SK-N-SH treated with all-trans-retinoic acid at 6 μM for 48 hours (cell line): ENCODE measurements at regions not wholly inside any gene's neighbourhood (a gene's known extent, or its start where the extent isn't known, plus 50 kb on each side); places are given as distances from the start of the nearest gene placed in this dataset.

ENCODE experiments used
- ARNTL ChIP-seq: fragments of 450-650 bp; formaldehyde crosslinking; IDR thresholded peaks from 2 replicates; pipeline ENCODE4 v1.5.0; 2020; ENCODE audit warnings: low read depth, mild to moderate bottlenecking, moderate library complexity, borderline replicate concordance
- CREB5 ChIP-seq: fragments of 250-450 bp; sonication (Bioruptor Pico); IDR thresholded peaks from 2 replicates; pipeline ENCODE4 v1.5.1; 2020; ENCODE audit warnings: low read depth, mild to moderate bottlenecking, moderate library complexity
- CSDC2 ChIP-seq: fragments of 250-450 bp; sonication (Bioruptor Pico); IDR thresholded peaks from 2 replicates; pipeline ENCODE4 v1.5.0; 2020; ENCODE audit warnings: mild to moderate bottlenecking, moderate library complexity
- ESRRG ChIP-seq: fragments of 250-450 bp; sonication (Bioruptor Pico); IDR thresholded peaks from 2 replicates; pipeline ENCODE4 v1.6.1; 2021; ENCODE audit warnings: mild to moderate bottlenecking
- PATZ1 ChIP-seq: fragments of 250-450 bp; sonication (Bioruptor Pico); IDR thresholded peaks from 2 replicates; pipeline ENCODE4 v1.8.0; 2020; ENCODE audit warnings: mild to moderate bottlenecking, moderate library complexity, borderline replicate concordance
- PPARA ChIP-seq: fragments of 250-450 bp; sonication (Bioruptor Pico); IDR thresholded peaks from 2 replicates; pipeline ENCODE4 v1.5.0; 2020; ENCODE audit warnings: mild to moderate bottlenecking, borderline replicate concordance
- RARB ChIP-seq: fragments of 250-450 bp; sonication (Bioruptor Pico); IDR thresholded peaks from 2 replicates; pipeline ENCODE4 v1.8.0; 2021; ENCODE audit warnings: mild to moderate bottlenecking, moderate library complexity
- SNAI2 ChIP-seq: fragments of 250-450 bp; sonication (Bioruptor Pico); IDR thresholded peaks from 2 replicates; pipeline ENCODE4 v1.5.0; 2020; ENCODE audit warnings: mild to moderate bottlenecking, moderate library complexity
- ZC3H10 ChIP-seq: fragments of 250-450 bp; sonication (Bioruptor Pico); IDR thresholded peaks from 2 replicates; pipeline ENCODE4 v1.5.1; 2021; ENCODE audit warnings: mild to moderate bottlenecking, moderate library complexity
- ZFP3 ChIP-seq: fragments of 250-450 bp; sonication (Bioruptor Pico); IDR thresholded peaks from 2 replicates; pipeline ENCODE4 v1.5.0; 2020; ENCODE audit warnings: mild to moderate bottlenecking, moderate library complexity
- ZFP30 ChIP-seq: fragments of 450-650 bp; formaldehyde crosslinking; IDR thresholded peaks from 2 replicates; pipeline ENCODE4 v1.5.0; 2022; ENCODE audit warnings: mild to moderate bottlenecking, moderate library complexity
- ZNF8 ChIP-seq: fragments of 450-650 bp; formaldehyde crosslinking; IDR thresholded peaks from 2 replicates; pipeline ENCODE4 v1.5.0; 2020; ENCODE audit warnings: mild to moderate bottlenecking, moderate library complexity
- TF ChIP-seq, protein P1 (sequence below): fragments of 250-450 bp; sonication (Bioruptor Pico); IDR thresholded peaks from 2 replicates; pipeline ENCODE4 v1.5.0; 2020; ENCODE audit warnings: mild to moderate bottlenecking, moderate library complexity

DNA sequence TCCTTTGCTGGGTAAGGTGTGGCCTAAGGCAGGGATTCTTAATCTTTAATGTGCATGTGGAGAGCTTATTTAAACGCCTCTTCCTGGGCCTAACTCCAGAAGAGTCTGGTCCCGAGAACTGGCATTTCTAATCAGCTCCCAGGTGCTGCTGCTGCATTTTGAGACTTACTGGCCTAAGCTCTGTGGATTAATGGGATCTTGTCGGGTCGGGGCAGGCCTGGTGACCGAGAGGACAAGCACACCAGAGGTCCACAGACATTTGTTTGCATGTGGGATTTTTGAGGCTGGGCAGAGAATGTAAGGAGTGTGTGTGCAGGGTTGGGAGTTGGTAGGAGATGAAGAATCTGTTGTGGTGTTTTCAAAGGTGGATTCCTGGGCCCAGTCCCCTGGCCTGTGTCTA lies 95.0 kb upstream of the DAP start:
- TF ChIP-seq ZFP3 (CRISPR knock-in tag) (no peak), CREB5 (CRISPR knock-in tag) (no peak), CSDC2 (CRISPR knock-in tag) (no peak), ZC3H10 (CRISPR knock-in tag) (no peak), PATZ1 (CRISPR knock-in tag) (no peak), ARNTL (no peak), RARB (no peak), ZFP30 (CRISPR knock-in tag) (no peak), SNAI2 (no peak), ZNF8 (no peak), ESRRG (CRISPR knock-in tag) (no peak), PPARA (CRISPR knock-in tag) (no peak)
- TF ChIP-seq, protein P1, sequence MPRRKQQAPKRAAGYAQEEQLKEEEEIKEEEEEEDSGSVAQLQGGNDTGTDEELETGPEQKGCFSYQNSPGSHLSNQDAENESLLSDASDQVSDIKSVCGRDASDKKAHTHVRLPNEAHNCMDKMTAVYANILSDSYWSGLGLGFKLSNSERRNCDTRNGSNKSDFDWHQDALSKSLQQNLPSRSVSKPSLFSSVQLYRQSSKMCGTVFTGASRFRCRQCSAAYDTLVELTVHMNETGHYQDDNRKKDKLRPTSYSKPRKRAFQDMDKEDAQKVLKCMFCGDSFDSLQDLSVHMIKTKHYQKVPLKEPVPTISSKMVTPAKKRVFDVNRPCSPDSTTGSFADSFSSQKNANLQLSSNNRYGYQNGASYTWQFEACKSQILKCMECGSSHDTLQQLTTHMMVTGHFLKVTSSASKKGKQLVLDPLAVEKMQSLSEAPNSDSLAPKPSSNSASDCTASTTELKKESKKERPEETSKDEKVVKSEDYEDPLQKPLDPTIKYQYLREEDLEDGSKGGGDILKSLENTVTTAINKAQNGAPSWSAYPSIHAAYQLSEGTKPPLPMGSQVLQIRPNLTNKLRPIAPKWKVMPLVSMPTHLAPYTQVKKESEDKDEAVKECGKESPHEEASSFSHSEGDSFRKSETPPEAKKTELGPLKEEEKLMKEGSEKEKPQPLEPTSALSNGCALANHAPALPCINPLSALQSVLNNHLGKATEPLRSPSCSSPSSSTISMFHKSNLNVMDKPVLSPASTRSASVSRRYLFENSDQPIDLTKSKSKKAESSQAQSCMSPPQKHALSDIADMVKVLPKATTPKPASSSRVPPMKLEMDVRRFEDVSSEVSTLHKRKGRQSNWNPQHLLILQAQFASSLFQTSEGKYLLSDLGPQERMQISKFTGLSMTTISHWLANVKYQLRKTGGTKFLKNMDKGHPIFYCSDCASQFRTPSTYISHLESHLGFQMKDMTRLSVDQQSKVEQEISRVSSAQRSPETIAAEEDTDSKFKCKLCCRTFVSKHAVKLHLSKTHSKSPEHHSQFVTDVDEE (CRISPR knock-in tag) = no peak
